K562 (cell line): ENCODE measurements at regions not wholly inside any gene's neighbourhood (a gene's known extent, or its start where the extent isn't known, plus 50 kb on each side); places are given as distances from the start of the nearest gene placed in this dataset.

Experiments
- EZH2 ChIP-seq: IDR thresholded peaks from 2 replicates; pipeline ENCODE4 v1.6.1; 2012; ENCODE audit warnings: low read depth, mild to moderate bottlenecking, inconsistent platforms, low read length, borderline replicate concordance
- NR2F6 ChIP-seq: fragments of 450-650 bp; formaldehyde crosslinking; IDR thresholded peaks from 2 replicates; pipeline ENCODE4 v1.4.0; 2020; ENCODE audit warnings: mild to moderate bottlenecking
- ZBTB43 ChIP-seq: sonication (generic); formaldehyde crosslinking; IDR thresholded peaks from 2 replicates; pipeline ENCODE4 v1.8.0; 2023; ENCODE audit warnings: mild to moderate bottlenecking, missing genetic modification reagents

- TF ChIP-seq ZBTB43 (CRISPR knock-in tag) (no peak), NR2F6 (CRISPR knock-in tag) (no peak), EZH2 (no peak)
These were observed 1264.1 kb upstream of the AUTS2 start for GRCh38 chr7:68334216-68334615.
